ENCODE measurements at regions not wholly inside any gene's neighbourhood (a gene's known extent, or its start where the extent isn't known, plus 50 kb on each side); places are given as distances from the start of the nearest gene placed in this dataset.
A peak's percentile ranks its signal among the peaks of the same experiment; 100 is the strongest.

GRCh38 chr5:105259581-105260217 is 1697.1 kb upstream of the NUDT12 start:
- Mint-ChIP-seq H3K36me3 (ENCODE audit: low read depth) (no peaks in the 10 kb centered on the region), H3K27me3 (ENCODE audit: insufficient read depth) (no peaks in the 10 kb centered on the region), H3K9me3 (peaks cover 4% of the 10 kb centered on the region), H3K4me3 (no peak overlapping the region), H3K27ac (no peak overlapping the region), H3K4me1 (peaks cover 23% of the 10 kb centered on the region)
- no peak for DNase-seq
- H3K9ac ChIP-seq (ENCODE audit: extremely low read depth, low read length, poor library complexity, severe bottlenecking): no peak overlapping the region
- 84 to 88% methylated on average over 1 to 5 of the region's 5 CpGs for WGBS, 2 experiments (ENCODE audit: insufficient coverage in 1 of 2, insufficient read length in 1 of 2)
- no peaks in the 10 kb centered on the region for H3K36me3 ChIP-seq (ENCODE audit: control insufficient read depth, insufficient read depth, low read length)
- H3K27ac ChIP-seq (ENCODE audit: low read depth, low read length): no peak overlapping the region
- H3K4me3 ChIP-seq (ENCODE audit: low read length): no peak overlapping the region
- peaks cover 5% of the 10 kb centered on the region for H3K4me1 ChIP-seq (ENCODE audit: control insufficient read depth, insufficient read depth, low read length)
- no peak for TF ChIP-seq CTCF (conservative IDR thresholded peaks at IDR 0.05)
- no peaks in the 10 kb centered on the region for H3K9me3 ChIP-seq (ENCODE audit: control insufficient read depth, low read length)
- no peaks in the 10 kb centered on the region for H3K27me3 ChIP-seq (ENCODE audit: control insufficient read depth, insufficient read depth, low read length, poor library complexity, severe bottlenecking)

- H3K27me3 ChIP-seq (ENCODE audit: control insufficient read depth, insufficient read depth, low read length, poor library complexity, severe bottlenecking): no peaks in the 10 kb centered on the region
- no peak for TF ChIP-seq CTCF (conservative IDR thresholded peaks at IDR 0.05)
- H3K4me1 ChIP-seq (ENCODE audit: control insufficient read depth, insufficient read depth, low read length): no peaks in the 10 kb centered on the region
- Mint-ChIP-seq H3K27me3 (ENCODE audit: insufficient read depth) (no peaks in the 10 kb centered on the region), H3K27ac (no peak overlapping the region), H3K4me1 (peaks cover 2% of the 10 kb centered on the region), H3K36me3 (ENCODE audit: low read depth) (no peaks in the 10 kb centered on the region), H3K9me3 (no peaks in the 10 kb centered on the region), H3K4me3 (no peak overlapping the region)
- H3K36me3 ChIP-seq (ENCODE audit: control insufficient read depth, insufficient read depth, low read length): no peaks in the 10 kb centered on the region
- no peak overlapping the region for H3K27ac ChIP-seq (ENCODE audit: low read depth, low read length)
- WGBS, 2 experiments (ENCODE audit: insufficient coverage in 1 of 2, insufficient read length in 1 of 2): 80 to 91% methylated on average over 1 to 3 of the region's 3 CpGs
- H3K4me3 ChIP-seq (ENCODE audit: low read length): no peak overlapping the region
- no peaks in the 10 kb centered on the region for H3K9me3 ChIP-seq (ENCODE audit: control insufficient read depth, low read length)
- no peak for DNase-seq
- no peak overlapping the region for H3K9ac ChIP-seq (ENCODE audit: extremely low read depth, low read length, poor library complexity, severe bottlenecking)
Measured at GRCh38 chr5:105238561-105238960, 1676.0 kb upstream of the NUDT12 start.

GRCh38 chr5:105230516-105231157 is 1668.0 kb upstream of the NUDT12 start:
- Mint-ChIP-seq H3K4me3 (no peak overlapping the region), H3K9me3 (no peaks in the 10 kb centered on the region), H3K36me3 (ENCODE audit: low read depth) (no peaks in the 10 kb centered on the region), H3K4me1 (peaks cover 18% of the 10 kb centered on the region), H3K27me3 (ENCODE audit: insufficient read depth) (no peaks in the 10 kb centered on the region), H3K27ac (peak overlapping the region; percentile 82)
- Histone ChIP-seq H3K4me1 (ENCODE audit: control insufficient read depth, insufficient read depth, low read length) (peaks cover 5% of the 10 kb centered on the region), H3K36me3 (ENCODE audit: control insufficient read depth, insufficient read depth, low read length) (no peaks in the 10 kb centered on the region), H3K27ac (ENCODE audit: low read depth, low read length) (no peak overlapping the region), H3K4me3 (ENCODE audit: low read length) (peak overlapping the region; percentile 55), H3K9me3 (ENCODE audit: control insufficient read depth, low read length) (no peaks in the 10 kb centered on the region), H3K9ac (ENCODE audit: extremely low read depth, low read length, poor library complexity, severe bottlenecking) (no peak overlapping the region), H3K27me3 (ENCODE audit: control insufficient read depth, insufficient read depth, low read length, poor library complexity, severe bottlenecking) (no peaks in the 10 kb centered on the region)
- TF ChIP-seq CTCF (conservative IDR thresholded peaks at IDR 0.05): no peak
- 55 to 67% methylated on average over 3 to 4 of the region's 4 CpGs for WGBS, 2 experiments (ENCODE audit: insufficient coverage in 1 of 2, insufficient read length in 1 of 2)
- DNase-seq: peak; percentile 62

Measured in endodermal cell (in vitro differentiated cells).